ENCODE measurements at regions not wholly inside any gene's neighbourhood (a gene's known extent, or its start where the extent isn't known, plus 50 kb on each side); places are given as distances from the start of the nearest gene placed in this dataset.

DNA sequence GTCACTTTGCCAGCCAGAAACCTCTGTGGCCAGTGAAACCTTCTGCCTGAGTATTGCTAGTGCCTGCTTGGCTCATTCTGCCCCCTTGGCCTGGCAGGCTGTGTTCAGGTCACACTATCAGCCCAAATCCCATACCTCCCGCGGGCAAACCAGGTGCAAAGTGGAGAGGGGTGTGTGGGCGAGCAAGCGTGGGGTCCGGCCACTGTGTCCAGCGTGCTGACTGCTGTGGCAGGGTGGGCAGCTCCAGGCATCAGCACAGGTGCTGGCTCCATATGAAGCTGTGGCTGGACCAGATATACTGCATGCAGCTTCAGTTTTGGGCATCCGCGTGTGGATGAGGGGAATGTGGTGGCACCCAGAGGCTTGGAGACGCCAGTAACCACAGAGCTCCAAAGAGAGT, 576.5 kb upstream of the EDIL3 start (continued):
- TF ChIP-seq CTBP2 (IDR thresholded peaks at IDR 0.05; ENCODE audit: borderline replicate concordance, insufficient read depth, insufficient read length, low read length) (no peak), SP2 (IDR thresholded peaks at IDR 0.05; ENCODE audit: low read length) (no peak)

Measured in H1 (cell line).